ENCODE measurements at regions not wholly inside any gene's neighbourhood (a gene's known extent, or its start where the extent isn't known, plus 50 kb on each side); places are given as distances from the start of the nearest gene placed in this dataset.

DNA sequence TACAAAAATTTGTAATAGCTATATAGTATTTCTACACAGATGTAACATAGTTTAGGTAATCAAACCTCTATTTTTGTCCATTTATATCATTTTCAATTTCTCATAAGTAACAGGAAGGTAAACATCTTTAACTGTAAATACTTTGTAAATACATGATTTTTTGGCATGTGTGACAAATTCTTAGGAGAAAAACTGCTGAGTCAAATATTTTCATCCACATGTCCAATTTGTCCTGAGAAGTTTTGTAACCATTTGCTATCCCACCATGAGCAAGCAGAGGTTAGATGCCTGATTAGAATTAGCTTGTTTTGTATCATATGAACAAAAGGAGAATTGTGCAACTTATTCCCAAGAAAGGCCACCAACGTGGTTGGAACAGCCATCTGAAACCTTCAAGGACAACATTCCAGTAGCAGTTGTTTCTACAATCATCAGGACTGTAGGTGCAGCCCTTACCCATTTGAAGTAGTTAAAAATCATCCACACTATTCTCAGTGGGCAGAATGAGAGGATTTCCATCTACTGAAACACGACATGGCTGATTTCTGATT lies 139.6 kb upstream of the MPPED2 start:
- H2BK120ac ChIP-seq (ENCODE audit: low read depth, low read length): no peak overlapping the region
- no peak overlapping the region for H3K18ac ChIP-seq (ENCODE audit: low read depth, low read length)
- no peak overlapping the region for H4K8ac ChIP-seq (ENCODE audit: low read depth in 2 of 2, low read length in 2 of 2)
- BruUV-seq (replicated peaks): no TSS peak
- ChIA-PET POLR2A (ENCODE audit: unreplicated experiment) (no interaction called here), CTCF (no interaction called here)
- no peaks in the 10 kb centered on the region for H3K79me1 ChIP-seq (ENCODE audit: low read depth in 1 of 2, low read length in 2 of 2)
- H3K27ac ChIP-seq (ENCODE audit: insufficient read depth, low read length): no peak overlapping the region
- H3K14ac ChIP-seq (replicated peaks; ENCODE audit: low read depth, low read length): no peak overlapping the region
- ATAC-seq (ENCODE audit: low read depth) (no peak), DNase-seq (no peak)
- H2AK5ac ChIP-seq (ENCODE audit: low read depth, low read length): no peak overlapping the region
- no peak overlapping the region for H3K23ac ChIP-seq (ENCODE audit: low read depth, low read length)
- no peak overlapping the region for H2BK20ac ChIP-seq (ENCODE audit: low read depth, low read length)
- TF ChIP-seq MAFK (IDR thresholded peaks at IDR 0.05; ENCODE audit: low read depth, low read length) (peak; percentile 87), MAZ (IDR thresholded peaks at IDR 0.05; ENCODE audit: borderline replicate concordance, low read depth, low read length) (no peak), NFE2L2 (IDR thresholded peaks at IDR 0.05; ENCODE audit: low read depth, low read length) (no peak)
- TF ChIP-seq, protein P1, sequence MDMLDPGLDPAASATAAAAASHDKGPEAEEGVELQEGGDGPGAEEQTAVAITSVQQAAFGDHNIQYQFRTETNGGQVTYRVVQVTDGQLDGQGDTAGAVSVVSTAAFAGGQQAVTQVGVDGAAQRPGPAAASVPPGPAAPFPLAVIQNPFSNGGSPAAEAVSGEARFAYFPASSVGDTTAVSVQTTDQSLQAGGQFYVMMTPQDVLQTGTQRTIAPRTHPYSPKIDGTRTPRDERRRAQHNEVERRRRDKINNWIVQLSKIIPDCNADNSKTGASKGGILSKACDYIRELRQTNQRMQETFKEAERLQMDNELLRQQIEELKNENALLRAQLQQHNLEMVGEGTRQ (IDR thresholded peaks at IDR 0.05; ENCODE audit: low read depth, low read length): no peak
- H2BK15ac ChIP-seq (ENCODE audit: low read depth, low read length): no peak overlapping the region
- WGBS, 2 experiments (ENCODE audit: extremely low coverage in 2 of 2, insufficient read length in 1 of 2): no CpG with 5 or more reads among the region's 2 CpGs
- H3K4me3 ChIP-seq (ENCODE audit: insufficient read depth, low read depth, low read length): no peak overlapping the region
- H3K56ac ChIP-seq (ENCODE audit: extremely low read depth, insufficient read depth, low read length): no peak overlapping the region
- H3K27me3 ChIP-seq (ENCODE audit: control insufficient read depth, insufficient read depth, low read length): no peaks in the 10 kb centered on the region
- no peak overlapping the region for H3K4me2 ChIP-seq (ENCODE audit: low read depth, low read length)
- no peak overlapping the region for H2BK5ac ChIP-seq (ENCODE audit: low read depth, low read length, poor library complexity, severe bottlenecking)
- H4K91ac ChIP-seq (ENCODE audit: insufficient read depth, low read depth, low read length): no peak overlapping the region
- no peaks in the 10 kb centered on the region for H3K9me3 ChIP-seq (ENCODE audit: control insufficient read depth, insufficient read depth, low read length)
- no peak overlapping the region for H4K5ac ChIP-seq (ENCODE audit: low read depth, low read length)
- no peaks in the 10 kb centered on the region for H3K4me1 ChIP-seq (ENCODE audit: control insufficient read depth, insufficient read depth, low read length)
- in situ Hi-C loops (cut with MboI; ENCODE audit: low sequenced_read_pairs) (no loop called here), dilution Hi-C loops (cut with HindIII; ENCODE audit: low sequenced_read_pairs, unreplicated experiment) (no loop called here), intact Hi-C loops (cut with micrococcal nuclease) (no loop called here)
- no peaks in the 10 kb centered on the region for H3K36me3 ChIP-seq (ENCODE audit: control insufficient read depth, insufficient read depth, low read length)
- H3K4ac ChIP-seq (ENCODE audit: low read depth, low read length): no peak overlapping the region
- no peak overlapping the region for H2AK9ac ChIP-seq (replicated peaks; ENCODE audit: low read depth, low read length, poor library complexity)
- no peak overlapping the region for H3K9ac ChIP-seq (ENCODE audit: low read depth, low read length)
- no peaks in the 10 kb centered on the region for H3K9me1 ChIP-seq (ENCODE audit: insufficient read depth, low read length)
- no peaks in the 10 kb centered on the region for H4K20me1 ChIP-seq (ENCODE audit: insufficient read depth, low read length)
- no peak overlapping the region for H2AFZ ChIP-seq (replicated peaks; ENCODE audit: low read length, poor library complexity)
